ENCODE measurements at regions not wholly inside any gene's neighbourhood (a gene's known extent, or its start where the extent isn't known, plus 50 kb on each side); places are given as distances from the start of the nearest gene placed in this dataset.

DNA sequence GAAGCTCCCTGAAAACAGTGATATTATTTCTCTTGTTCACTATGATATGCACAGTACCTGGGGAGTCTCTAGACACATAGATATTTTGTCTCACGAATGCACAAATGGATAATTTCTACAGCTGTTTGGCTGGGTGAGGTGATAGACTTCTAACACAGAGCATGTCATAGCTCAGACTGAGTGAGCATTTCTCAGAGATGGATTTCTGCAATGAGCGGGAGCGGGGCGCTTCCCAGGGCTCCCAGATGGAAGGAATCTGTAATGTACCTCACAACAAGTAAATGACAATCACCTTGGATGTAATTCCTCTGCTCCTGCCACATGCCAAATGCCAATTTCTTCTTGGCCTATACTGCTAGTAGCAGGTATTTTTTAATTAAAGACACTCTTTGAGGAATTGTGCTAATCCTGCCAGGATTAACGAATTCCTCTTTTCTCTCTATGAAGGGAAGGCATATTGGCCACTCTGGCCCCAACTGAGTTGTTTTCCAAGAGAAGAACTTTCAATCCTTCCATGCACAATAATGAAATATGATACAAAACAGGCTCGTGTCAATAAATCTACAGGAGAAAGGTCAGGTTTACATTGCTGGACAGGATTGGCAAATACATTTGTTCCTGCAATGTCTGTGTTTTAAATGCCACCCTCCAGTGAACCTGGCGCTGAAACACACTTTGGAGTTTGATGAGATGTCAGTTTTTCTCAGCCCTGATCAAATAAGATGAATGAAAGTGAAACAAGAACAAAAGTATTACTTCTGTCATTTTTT is 185.3 kb downstream of the CBLN1 start:
- Mint-ChIP-seq H3K27me3 (peaks cover 33% of the 10 kb centered on the region), H3K9me3 (ENCODE audit: low read depth) (no peaks in the 10 kb centered on the region), H3K36me3 (ENCODE audit: insufficient read depth) (no peaks in the 10 kb centered on the region), H3K4me3 (ENCODE audit: low read depth) (no peak overlapping the region), H3K4me1 (ENCODE audit: low read depth) (peaks cover 4% of the 10 kb centered on the region), H3K27ac (no peak overlapping the region)
- TF ChIP-seq, protein P1, sequence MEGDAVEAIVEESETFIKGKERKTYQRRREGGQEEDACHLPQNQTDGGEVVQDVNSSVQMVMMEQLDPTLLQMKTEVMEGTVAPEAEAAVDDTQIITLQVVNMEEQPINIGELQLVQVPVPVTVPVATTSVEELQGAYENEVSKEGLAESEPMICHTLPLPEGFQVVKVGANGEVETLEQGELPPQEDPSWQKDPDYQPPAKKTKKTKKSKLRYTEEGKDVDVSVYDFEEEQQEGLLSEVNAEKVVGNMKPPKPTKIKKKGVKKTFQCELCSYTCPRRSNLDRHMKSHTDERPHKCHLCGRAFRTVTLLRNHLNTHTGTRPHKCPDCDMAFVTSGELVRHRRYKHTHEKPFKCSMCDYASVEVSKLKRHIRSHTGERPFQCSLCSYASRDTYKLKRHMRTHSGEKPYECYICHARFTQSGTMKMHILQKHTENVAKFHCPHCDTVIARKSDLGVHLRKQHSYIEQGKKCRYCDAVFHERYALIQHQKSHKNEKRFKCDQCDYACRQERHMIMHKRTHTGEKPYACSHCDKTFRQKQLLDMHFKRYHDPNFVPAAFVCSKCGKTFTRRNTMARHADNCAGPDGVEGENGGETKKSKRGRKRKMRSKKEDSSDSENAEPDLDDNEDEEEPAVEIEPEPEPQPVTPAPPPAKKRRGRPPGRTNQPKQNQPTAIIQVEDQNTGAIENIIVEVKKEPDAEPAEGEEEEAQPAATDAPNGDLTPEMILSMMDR (IDR thresholded peaks at IDR 0.05; ENCODE audit: unreplicated experiment): no peak
- no peak for DNase-seq (ENCODE audit: low spot score, unreplicated experiment)

DNA sequence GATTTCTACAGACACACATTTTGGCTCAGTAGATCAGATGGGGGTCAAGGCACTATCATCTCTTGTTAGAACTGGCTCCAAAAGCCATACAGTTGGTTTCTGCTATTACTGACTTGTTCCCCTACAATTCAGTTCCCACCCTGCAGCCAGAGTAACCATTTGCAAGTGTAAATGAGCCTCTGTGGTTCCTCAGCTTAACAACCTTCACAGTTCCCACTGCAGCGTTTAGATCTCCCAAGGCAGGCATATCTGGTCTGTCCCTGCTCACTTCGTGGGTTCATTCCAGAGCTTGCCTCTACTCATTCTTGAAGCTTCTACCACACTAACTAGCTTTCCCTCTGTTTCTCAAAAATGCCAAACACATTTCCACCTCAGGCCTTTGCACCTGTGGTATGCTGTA is 186.1 kb downstream of the CBLN1 start:
- no peak overlapping the region for H3K4me3 Mint-ChIP-seq (ENCODE audit: low read depth)
- H3K9me3 Mint-ChIP-seq (ENCODE audit: low read depth): no peaks in the 10 kb centered on the region
- no peak overlapping the region for H3K27ac Mint-ChIP-seq
- H3K4me1 Mint-ChIP-seq (ENCODE audit: low read depth): peaks cover 4% of the 10 kb centered on the region
- no peaks in the 10 kb centered on the region for H3K36me3 Mint-ChIP-seq (ENCODE audit: insufficient read depth)
- peaks cover 33% of the 10 kb centered on the region for H3K27me3 Mint-ChIP-seq
- TF ChIP-seq, protein P1 (IDR thresholded peaks at IDR 0.05; ENCODE audit: unreplicated experiment): no peak
- no peak for DNase-seq (ENCODE audit: low spot score, unreplicated experiment)

DNA sequence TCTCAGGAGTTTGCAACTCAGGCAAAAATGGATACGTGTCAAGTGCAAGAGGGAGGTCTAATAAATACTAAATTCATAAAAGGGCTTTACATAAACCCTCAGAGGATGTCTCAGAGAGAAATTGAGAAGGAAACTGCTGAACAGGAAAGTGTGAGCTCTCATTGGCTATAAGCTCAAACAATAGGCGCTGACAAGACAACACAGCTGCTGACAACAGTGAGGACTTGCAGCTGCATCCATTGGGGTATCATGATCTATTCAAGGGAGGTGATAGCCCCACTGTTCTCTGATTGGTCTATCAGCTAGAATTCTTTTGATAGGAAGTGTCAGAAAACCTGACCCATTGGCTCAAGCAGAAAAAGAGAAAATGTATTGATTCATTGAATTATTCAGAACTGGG is 187.2 kb downstream of the CBLN1 start:
- H3K9me3 Mint-ChIP-seq (ENCODE audit: low read depth): no peaks in the 10 kb centered on the region
- TF ChIP-seq, protein P1 (IDR thresholded peaks at IDR 0.05; ENCODE audit: unreplicated experiment): no peak
- H3K4me3 Mint-ChIP-seq (ENCODE audit: low read depth): no peak overlapping the region
- no peaks in the 10 kb centered on the region for H3K36me3 Mint-ChIP-seq (ENCODE audit: insufficient read depth)
- no peak for DNase-seq (ENCODE audit: low spot score, unreplicated experiment)
- peaks cover 4% of the 10 kb centered on the region for H3K4me1 Mint-ChIP-seq (ENCODE audit: low read depth)
- H3K27me3 Mint-ChIP-seq: peaks cover 30% of the 10 kb centered on the region
- no peak overlapping the region for H3K27ac Mint-ChIP-seq

DNA sequence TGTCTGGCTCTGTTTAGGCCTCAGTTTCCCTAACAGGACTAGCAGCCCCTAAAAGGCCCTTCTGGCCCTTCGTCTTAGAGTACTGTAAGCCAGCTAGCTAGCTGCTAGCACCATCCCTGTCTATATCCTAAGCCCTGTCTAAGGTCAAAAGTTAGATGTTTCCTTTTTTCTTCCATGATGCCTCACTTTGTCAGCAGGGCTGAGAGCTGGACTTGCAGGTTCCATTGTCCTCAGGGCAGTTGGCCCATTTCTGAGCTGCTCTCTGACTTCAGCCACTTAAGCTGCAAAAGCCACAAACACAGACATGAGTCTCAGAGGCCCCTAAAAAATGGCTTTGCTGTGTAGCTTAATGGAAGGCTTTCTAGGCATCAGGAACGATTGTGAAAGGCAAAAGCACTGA is 187.7 kb downstream of the CBLN1 start:
- Mint-ChIP-seq H3K4me3 (ENCODE audit: low read depth) (no peak overlapping the region), H3K27me3 (peaks cover 32% of the 10 kb centered on the region), H3K27ac (no peak overlapping the region), H3K4me1 (ENCODE audit: low read depth) (peaks cover 4% of the 10 kb centered on the region), H3K36me3 (ENCODE audit: insufficient read depth) (no peaks in the 10 kb centered on the region), H3K9me3 (ENCODE audit: low read depth) (no peaks in the 10 kb centered on the region)
- no peak for DNase-seq (ENCODE audit: low spot score, unreplicated experiment)
- TF ChIP-seq, protein P1 (IDR thresholded peaks at IDR 0.05; ENCODE audit: unreplicated experiment): no peak

DNA sequence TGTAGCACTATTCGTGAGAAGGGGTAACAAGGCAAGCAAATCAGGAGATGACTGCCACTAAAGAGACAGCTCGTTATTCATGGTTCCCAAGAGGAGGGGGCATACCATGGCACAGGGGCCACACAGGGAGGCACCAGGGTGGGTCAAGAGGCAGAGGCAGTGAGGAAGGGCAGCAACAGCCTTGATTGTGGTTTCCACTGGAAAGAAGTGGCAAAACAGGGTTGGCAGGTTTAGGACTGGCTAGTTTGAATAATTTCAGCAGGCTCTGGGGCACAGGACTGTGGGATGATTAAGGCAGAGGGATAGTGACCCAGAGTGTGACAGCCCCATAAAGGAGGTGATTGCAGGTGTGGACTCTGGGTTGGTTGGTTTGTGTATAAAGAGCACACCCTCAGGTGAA is 188.9 kb downstream of the CBLN1 start:
- Mint-ChIP-seq H3K4me3 (ENCODE audit: low read depth) (no peak overlapping the region), H3K36me3 (ENCODE audit: insufficient read depth) (no peaks in the 10 kb centered on the region), H3K27me3 (peaks cover 30% of the 10 kb centered on the region), H3K27ac (no peak overlapping the region), H3K9me3 (ENCODE audit: low read depth) (no peaks in the 10 kb centered on the region), H3K4me1 (ENCODE audit: low read depth) (peaks cover 4% of the 10 kb centered on the region)
- no peak for DNase-seq (ENCODE audit: low spot score, unreplicated experiment)
- TF ChIP-seq, protein P1 (IDR thresholded peaks at IDR 0.05; ENCODE audit: unreplicated experiment): no peak

Data from progenitor cell of endocrine pancreas (in vitro differentiated cells).